HL-60 (cell line): ENCODE measurements at regions not wholly inside any gene's neighbourhood (a gene's known extent, or its start where the extent isn't known, plus 50 kb on each side); places are given as distances from the start of the nearest gene placed in this dataset.

Source experiments
- GABPA ChIP-seq: IDR thresholded peaks from 2 replicates; pipeline ENCODE4 v1.6.1; 2012; ENCODE audit warnings: low read depth
- POLR2AphosphoS5 ChIP-seq: IDR thresholded peaks from 2 replicates; pipeline ENCODE4 v1.6.1; 2012; ENCODE audit warnings: low read depth
- TF ChIP-seq, protein P1 (sequence below): IDR thresholded peaks from one replicate; pipeline ENCODE4 v1.5.1; 2011; ENCODE audit warnings: low read length, control low read depth, inconsistent platforms; ENCODE audit not compliant: insufficient read depth
- TF ChIP-seq, protein P2 (sequence below): IDR thresholded peaks from 2 replicates; pipeline ENCODE4 v1.6.1; 2012; ENCODE audit warnings: low read depth; ENCODE audit not compliant: insufficient replicate concordance

DNA sequence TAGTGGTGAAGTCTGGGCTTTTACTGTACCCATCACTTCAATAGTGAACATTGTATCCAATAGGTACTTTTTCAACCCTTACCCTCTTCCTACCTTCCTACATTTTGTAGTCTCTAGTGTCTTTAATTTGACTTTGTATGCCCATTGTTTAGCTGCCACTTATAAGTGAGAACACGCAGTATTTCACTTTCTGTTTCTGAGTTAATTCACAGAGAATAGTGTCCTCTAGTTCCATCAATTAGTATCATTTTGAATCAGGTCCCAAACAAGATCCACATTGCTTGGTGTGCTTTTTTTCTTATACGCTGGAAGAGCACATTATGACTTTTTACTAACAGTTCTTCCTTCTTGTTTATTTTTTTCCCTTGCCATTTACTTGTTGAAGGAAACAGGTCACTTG, 176.0 kb upstream of the WDFY3 start:
- TF ChIP-seq, protein P1, sequence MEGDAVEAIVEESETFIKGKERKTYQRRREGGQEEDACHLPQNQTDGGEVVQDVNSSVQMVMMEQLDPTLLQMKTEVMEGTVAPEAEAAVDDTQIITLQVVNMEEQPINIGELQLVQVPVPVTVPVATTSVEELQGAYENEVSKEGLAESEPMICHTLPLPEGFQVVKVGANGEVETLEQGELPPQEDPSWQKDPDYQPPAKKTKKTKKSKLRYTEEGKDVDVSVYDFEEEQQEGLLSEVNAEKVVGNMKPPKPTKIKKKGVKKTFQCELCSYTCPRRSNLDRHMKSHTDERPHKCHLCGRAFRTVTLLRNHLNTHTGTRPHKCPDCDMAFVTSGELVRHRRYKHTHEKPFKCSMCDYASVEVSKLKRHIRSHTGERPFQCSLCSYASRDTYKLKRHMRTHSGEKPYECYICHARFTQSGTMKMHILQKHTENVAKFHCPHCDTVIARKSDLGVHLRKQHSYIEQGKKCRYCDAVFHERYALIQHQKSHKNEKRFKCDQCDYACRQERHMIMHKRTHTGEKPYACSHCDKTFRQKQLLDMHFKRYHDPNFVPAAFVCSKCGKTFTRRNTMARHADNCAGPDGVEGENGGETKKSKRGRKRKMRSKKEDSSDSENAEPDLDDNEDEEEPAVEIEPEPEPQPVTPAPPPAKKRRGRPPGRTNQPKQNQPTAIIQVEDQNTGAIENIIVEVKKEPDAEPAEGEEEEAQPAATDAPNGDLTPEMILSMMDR = no peak
- TF ChIP-seq POLR2AphosphoS5 (no peak), GABPA (no peak)
- TF ChIP-seq, protein P2, sequence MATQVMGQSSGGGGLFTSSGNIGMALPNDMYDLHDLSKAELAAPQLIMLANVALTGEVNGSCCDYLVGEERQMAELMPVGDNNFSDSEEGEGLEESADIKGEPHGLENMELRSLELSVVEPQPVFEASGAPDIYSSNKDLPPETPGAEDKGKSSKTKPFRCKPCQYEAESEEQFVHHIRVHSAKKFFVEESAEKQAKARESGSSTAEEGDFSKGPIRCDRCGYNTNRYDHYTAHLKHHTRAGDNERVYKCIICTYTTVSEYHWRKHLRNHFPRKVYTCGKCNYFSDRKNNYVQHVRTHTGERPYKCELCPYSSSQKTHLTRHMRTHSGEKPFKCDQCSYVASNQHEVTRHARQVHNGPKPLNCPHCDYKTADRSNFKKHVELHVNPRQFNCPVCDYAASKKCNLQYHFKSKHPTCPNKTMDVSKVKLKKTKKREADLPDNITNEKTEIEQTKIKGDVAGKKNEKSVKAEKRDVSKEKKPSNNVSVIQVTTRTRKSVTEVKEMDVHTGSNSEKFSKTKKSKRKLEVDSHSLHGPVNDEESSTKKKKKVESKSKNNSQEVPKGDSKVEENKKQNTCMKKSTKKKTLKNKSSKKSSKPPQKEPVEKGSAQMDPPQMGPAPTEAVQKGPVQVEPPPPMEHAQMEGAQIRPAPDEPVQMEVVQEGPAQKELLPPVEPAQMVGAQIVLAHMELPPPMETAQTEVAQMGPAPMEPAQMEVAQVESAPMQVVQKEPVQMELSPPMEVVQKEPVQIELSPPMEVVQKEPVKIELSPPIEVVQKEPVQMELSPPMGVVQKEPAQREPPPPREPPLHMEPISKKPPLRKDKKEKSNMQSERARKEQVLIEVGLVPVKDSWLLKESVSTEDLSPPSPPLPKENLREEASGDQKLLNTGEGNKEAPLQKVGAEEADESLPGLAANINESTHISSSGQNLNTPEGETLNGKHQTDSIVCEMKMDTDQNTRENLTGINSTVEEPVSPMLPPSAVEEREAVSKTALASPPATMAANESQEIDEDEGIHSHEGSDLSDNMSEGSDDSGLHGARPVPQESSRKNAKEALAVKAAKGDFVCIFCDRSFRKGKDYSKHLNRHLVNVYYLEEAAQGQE = no peak
